ENCODE measurements at regions not wholly inside any gene's neighbourhood (a gene's known extent, or its start where the extent isn't known, plus 50 kb on each side); places are given as distances from the start of the nearest gene placed in this dataset.

DNA sequence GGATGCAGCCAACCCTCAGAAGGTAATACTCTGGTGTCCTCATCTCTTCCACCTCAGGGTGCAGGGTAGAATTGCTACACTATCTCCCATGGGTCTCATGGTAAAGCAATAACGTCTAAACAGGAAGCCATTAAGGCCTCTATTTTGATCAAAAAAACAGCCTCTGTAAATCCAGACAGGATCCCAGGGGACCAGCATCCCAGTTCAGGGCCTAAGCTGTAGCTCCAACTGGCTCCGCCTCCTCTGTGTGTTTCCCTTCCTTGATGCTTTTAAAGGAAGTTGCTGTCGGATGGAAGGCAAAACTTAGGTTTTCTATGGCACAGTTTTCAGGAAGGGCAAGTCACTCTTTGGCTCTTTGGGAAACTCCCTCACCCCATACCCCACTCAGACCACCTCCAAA is 222.0 kb downstream of the MAFB start:
- TF ChIP-seq, protein P1, sequence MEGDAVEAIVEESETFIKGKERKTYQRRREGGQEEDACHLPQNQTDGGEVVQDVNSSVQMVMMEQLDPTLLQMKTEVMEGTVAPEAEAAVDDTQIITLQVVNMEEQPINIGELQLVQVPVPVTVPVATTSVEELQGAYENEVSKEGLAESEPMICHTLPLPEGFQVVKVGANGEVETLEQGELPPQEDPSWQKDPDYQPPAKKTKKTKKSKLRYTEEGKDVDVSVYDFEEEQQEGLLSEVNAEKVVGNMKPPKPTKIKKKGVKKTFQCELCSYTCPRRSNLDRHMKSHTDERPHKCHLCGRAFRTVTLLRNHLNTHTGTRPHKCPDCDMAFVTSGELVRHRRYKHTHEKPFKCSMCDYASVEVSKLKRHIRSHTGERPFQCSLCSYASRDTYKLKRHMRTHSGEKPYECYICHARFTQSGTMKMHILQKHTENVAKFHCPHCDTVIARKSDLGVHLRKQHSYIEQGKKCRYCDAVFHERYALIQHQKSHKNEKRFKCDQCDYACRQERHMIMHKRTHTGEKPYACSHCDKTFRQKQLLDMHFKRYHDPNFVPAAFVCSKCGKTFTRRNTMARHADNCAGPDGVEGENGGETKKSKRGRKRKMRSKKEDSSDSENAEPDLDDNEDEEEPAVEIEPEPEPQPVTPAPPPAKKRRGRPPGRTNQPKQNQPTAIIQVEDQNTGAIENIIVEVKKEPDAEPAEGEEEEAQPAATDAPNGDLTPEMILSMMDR (IDR thresholded peaks at IDR 0.05; ENCODE audit: borderline replicate concordance, control extremely low read depth, extremely low read depth, insufficient read depth, missing control alignments) = no peak
- in situ Hi-C loops (cut with MboI; ENCODE audit: low sequenced_read_pairs, unreplicated experiment) = no loop called here
- no peak for DNase-seq (ENCODE audit: low spot score)

DNA sequence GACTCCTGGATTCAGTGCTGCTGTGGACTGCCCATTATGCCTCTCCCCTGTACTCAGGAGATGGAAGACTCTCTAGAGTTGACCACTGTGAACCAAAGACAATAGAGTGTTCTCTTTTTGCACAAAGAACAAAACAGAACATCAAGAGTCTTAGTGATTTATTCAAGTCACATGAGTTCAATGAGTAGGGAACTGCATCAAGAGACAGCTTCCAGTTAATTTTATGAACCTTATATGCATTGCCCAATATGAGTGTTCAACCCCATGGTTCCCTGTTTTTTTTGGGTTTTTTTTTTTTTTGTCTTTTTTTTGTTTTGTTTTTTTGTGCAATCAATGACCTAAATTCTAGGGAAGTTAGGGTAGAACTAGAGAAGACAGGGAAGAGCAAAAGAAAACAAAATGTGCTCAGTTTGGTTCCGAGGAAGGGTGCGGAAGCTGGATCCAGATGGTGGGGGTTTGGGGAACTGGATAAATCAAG is 224.3 kb downstream of the MAFB start:
- no peak for DNase-seq (ENCODE audit: low spot score)
- in situ Hi-C loops (cut with MboI; ENCODE audit: low sequenced_read_pairs, unreplicated experiment) = no loop called here
- TF ChIP-seq, protein P1 (IDR thresholded peaks at IDR 0.05; ENCODE audit: borderline replicate concordance, control extremely low read depth, extremely low read depth, insufficient read depth, missing control alignments) = no peak

DNA sequence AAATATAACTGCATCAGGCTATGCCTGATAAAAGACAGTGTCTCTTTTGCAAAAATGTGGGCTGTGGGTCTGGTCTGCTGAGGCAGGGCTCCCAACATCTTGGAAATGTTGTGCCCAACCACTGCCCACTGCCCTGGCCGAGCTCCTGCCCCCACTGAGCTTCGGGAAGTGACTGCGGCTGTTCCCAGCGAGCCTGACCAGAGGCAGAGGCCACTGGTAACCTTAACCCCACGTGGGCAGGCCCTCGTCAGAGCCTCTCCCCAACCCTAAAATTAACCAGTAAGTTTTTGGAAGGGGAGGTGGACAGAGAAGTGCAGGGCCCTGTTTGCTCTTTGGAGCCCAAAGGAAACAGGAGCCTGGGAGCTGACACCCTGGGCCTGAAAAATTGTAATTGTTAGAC is 225.9 kb downstream of the MAFB start:
- in situ Hi-C loops (cut with MboI; ENCODE audit: low sequenced_read_pairs, unreplicated experiment) = no loop called here
- DNase-seq (ENCODE audit: low spot score) = no peak
- TF ChIP-seq, protein P1 (IDR thresholded peaks at IDR 0.05; ENCODE audit: borderline replicate concordance, control extremely low read depth, extremely low read depth, insufficient read depth, missing control alignments) = no peak

DNA sequence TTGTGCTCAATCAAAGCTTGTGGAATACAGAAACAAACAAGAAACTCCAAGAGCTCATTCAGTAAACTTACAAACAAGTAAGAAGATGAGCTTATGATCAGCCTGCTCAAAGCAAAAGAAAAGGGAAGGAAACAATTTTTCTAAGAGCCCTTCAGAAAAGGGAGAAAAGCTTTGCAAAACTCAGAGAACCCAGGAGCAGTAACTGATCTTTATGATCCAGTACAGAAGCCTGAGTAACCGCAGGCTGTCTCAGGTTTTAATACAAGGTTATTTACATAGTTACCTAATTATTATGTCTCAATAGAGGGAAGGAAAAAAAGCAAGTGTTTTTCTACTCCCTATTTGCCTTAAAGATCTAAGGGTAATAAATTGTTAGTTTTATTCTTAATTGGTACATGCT is 226.5 kb downstream of the MAFB start:
- DNase-seq (ENCODE audit: low spot score) = no peak
- TF ChIP-seq, protein P1 (IDR thresholded peaks at IDR 0.05; ENCODE audit: borderline replicate concordance, control extremely low read depth, extremely low read depth, insufficient read depth, missing control alignments) = no peak
- in situ Hi-C loops (cut with MboI; ENCODE audit: low sequenced_read_pairs, unreplicated experiment) = no loop called here

DNA sequence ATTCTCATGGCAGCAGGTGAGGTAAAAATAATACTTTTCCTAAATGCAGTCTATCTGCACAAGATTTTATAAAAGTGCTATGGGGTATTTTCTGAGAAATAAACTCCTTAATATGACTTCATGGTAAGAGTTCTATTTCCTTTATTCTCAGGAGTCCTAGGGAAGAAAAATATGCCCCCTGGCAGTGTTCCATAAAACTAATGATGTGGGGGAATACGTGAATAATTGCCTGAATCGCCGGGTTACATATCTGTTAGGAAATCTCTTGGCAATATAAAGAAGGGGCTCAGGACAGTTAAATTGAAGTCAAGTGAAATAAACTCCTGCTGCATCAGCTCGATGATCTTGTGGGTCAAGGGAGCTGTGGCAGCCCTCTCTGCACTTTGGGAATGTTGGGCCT is 229.7 kb downstream of the MAFB start:
- TF ChIP-seq, protein P1 (IDR thresholded peaks at IDR 0.05; ENCODE audit: borderline replicate concordance, control extremely low read depth, extremely low read depth, insufficient read depth, missing control alignments) = no peak
- in situ Hi-C loops (cut with MboI; ENCODE audit: low sequenced_read_pairs, unreplicated experiment) = no loop called here
- no peak for DNase-seq (ENCODE audit: low spot score)

DNA sequence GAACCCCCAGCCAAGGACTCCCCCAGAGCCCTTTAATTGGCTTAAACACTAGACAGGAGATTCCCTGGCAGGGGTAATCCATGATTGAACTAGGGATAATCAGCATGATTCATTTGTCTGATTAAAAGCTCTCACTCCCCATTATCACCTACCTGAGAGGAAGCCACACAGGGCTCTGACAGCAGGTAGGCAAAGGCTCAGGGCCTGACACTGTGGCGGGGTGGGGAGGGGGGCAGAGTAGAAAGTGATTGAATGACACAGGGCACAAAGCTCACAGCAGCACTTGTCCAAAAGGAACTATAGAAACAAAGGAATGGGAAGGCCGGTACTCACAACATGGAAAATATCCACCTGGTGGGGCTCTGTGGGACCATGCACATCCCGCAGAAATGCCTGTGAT is 231.6 kb downstream of the MAFB start:
- TF ChIP-seq, protein P1 (IDR thresholded peaks at IDR 0.05; ENCODE audit: borderline replicate concordance, control extremely low read depth, extremely low read depth, insufficient read depth, missing control alignments) = no peak
- DNase-seq (ENCODE audit: low spot score) = no peak
- in situ Hi-C loops (cut with MboI; ENCODE audit: low sequenced_read_pairs, unreplicated experiment) = no loop called here

DNA sequence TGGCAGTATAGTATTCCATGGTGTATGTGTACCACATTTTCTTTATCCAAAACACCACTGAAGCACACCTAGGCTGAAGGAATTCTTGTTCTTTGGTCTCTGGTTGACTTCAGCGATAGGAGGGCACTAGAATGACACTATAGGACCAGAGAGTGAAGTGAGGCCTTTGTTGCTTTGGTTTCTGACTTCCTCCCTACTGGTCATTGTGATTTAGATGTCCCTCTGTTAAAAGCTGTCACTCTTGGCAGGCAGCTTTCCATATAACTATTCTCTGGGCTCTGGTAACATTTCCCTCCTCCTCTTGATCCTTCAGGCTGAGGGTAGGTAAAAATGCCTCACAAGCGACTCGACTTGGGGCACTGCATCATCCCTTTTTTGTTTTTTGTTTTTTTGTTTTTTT is 236.3 kb downstream of the MAFB start:
- no peak for DNase-seq (ENCODE audit: low spot score)
- in situ Hi-C loops (cut with MboI; ENCODE audit: low sequenced_read_pairs, unreplicated experiment) = no loop called here
- TF ChIP-seq, protein P1 (IDR thresholded peaks at IDR 0.05; ENCODE audit: borderline replicate concordance, control extremely low read depth, extremely low read depth, insufficient read depth, missing control alignments) = no peak
